Liver (tissue), 3 donors: ENCODE measurements at regions not wholly inside any gene's neighbourhood (a gene's known extent, or its start where the extent isn't known, plus 50 kb on each side); places are given as distances from the start of the nearest gene placed in this dataset.

Experiments used
- ATF3 ChIP-seq: IDR thresholded peaks from 2 replicates; pipeline ENCODE4 v1.6.1; 2016; ENCODE audit warnings: antibody characterized with exemption
- GABPA ChIP-seq, 2 donors: IDR thresholded peaks in 1 of 2; conservative IDR thresholded peaks in 1 of 2; 2 replicates each; pipeline ENCODE4 v1.6.1; 2016; ENCODE audit warnings: antibody characterized with exemption in 2 of 2, mild to moderate bottlenecking in 1 of 2, moderate library complexity in 1 of 2
- HNF4A ChIP-seq, 2 donors: conservative IDR thresholded peaks; 2 replicates each; pipeline ENCODE4 v1.6.1; 2016; ENCODE audit warnings: antibody characterized with exemption in 2 of 2, mild to moderate bottlenecking in 2 of 2
- HNF4G ChIP-seq: IDR thresholded peaks from 2 replicates; pipeline ENCODE4 v1.6.1; 2016; ENCODE audit warnings: antibody characterized with exemption
- JUND ChIP-seq, 2 donors: IDR thresholded peaks; 2 replicates each; pipeline ENCODE4 v1.6.1; 2016; ENCODE audit warnings: antibody characterized with exemption in 2 of 2
- RAD21 ChIP-seq, 2 donors: IDR thresholded peaks; 2 replicates each; pipeline ENCODE4 v1.6.1; 2016; ENCODE audit warnings: antibody characterized with exemption in 2 of 2, mild to moderate bottlenecking in 2 of 2
- RXRA ChIP-seq, 2 donors: IDR thresholded peaks; 2 replicates each; pipeline ENCODE4 v1.6.1; 2017 to 2018; ENCODE audit warnings: antibody characterized with exemption in 2 of 2, mild to moderate bottlenecking in 1 of 2
- SP1 ChIP-seq: IDR thresholded peaks from 2 replicates; pipeline ENCODE4 v1.6.1; 2018; ENCODE audit warnings: antibody characterized with exemption, mild to moderate bottlenecking
- TAF1 ChIP-seq: conservative IDR thresholded peaks from 2 replicates; pipeline ENCODE4 v1.6.1; 2016; ENCODE audit warnings: antibody characterized with exemption, mild to moderate bottlenecking
- YY1 ChIP-seq: IDR thresholded peaks from 2 replicates; pipeline ENCODE4 v1.6.1; 2016; ENCODE audit warnings: antibody characterized with exemption, mild to moderate bottlenecking
- ZBTB33 ChIP-seq: IDR thresholded peaks from 2 replicates; pipeline ENCODE4 v1.6.1; 2016; ENCODE audit warnings: antibody characterized with exemption
- TF ChIP-seq, protein P1 (sequence below): fragments of 150-350 bp; IDR thresholded peaks from 2 replicates; pipeline ENCODE4 v1.5.1; 2017; ENCODE audit warnings: improper control_type of control experiment, low read depth, low read length; ENCODE audit not compliant: missing input control
- TF ChIP-seq, protein P2 (sequence below): IDR thresholded peaks from 2 replicates; pipeline ENCODE4 v1.6.1; 2016; ENCODE audit warnings: antibody characterized with exemption, mild to moderate bottlenecking
- TF ChIP-seq, protein P3 (sequence below): IDR thresholded peaks from 2 replicates; pipeline ENCODE4 v1.6.1; 2016; ENCODE audit warnings: antibody characterized with exemption
- donor health status: healthy.
- donor health status: healthy.

DNA sequence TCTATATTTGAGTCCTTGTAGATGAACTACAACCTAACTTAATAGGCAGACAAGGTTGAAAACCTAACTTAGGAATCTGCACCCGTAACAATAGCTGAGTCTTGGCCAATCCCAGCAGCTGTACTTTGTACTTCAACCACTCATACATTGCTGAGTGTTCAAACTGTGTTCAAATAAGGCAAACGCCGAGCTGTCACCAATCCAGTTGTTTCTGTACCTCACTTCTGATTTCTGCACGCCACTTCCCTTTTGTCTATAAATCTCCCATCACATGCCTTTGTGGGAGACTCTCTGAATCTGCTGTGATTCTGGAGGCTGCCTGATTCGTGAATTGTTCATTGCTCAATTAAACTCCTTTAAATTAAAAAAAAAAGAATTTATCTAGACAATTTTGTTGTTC, 167.8 kb upstream of the TUT7 start:
- TF ChIP-seq, protein P1, sequence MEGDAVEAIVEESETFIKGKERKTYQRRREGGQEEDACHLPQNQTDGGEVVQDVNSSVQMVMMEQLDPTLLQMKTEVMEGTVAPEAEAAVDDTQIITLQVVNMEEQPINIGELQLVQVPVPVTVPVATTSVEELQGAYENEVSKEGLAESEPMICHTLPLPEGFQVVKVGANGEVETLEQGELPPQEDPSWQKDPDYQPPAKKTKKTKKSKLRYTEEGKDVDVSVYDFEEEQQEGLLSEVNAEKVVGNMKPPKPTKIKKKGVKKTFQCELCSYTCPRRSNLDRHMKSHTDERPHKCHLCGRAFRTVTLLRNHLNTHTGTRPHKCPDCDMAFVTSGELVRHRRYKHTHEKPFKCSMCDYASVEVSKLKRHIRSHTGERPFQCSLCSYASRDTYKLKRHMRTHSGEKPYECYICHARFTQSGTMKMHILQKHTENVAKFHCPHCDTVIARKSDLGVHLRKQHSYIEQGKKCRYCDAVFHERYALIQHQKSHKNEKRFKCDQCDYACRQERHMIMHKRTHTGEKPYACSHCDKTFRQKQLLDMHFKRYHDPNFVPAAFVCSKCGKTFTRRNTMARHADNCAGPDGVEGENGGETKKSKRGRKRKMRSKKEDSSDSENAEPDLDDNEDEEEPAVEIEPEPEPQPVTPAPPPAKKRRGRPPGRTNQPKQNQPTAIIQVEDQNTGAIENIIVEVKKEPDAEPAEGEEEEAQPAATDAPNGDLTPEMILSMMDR: no peak
- TF ChIP-seq, protein P2, sequence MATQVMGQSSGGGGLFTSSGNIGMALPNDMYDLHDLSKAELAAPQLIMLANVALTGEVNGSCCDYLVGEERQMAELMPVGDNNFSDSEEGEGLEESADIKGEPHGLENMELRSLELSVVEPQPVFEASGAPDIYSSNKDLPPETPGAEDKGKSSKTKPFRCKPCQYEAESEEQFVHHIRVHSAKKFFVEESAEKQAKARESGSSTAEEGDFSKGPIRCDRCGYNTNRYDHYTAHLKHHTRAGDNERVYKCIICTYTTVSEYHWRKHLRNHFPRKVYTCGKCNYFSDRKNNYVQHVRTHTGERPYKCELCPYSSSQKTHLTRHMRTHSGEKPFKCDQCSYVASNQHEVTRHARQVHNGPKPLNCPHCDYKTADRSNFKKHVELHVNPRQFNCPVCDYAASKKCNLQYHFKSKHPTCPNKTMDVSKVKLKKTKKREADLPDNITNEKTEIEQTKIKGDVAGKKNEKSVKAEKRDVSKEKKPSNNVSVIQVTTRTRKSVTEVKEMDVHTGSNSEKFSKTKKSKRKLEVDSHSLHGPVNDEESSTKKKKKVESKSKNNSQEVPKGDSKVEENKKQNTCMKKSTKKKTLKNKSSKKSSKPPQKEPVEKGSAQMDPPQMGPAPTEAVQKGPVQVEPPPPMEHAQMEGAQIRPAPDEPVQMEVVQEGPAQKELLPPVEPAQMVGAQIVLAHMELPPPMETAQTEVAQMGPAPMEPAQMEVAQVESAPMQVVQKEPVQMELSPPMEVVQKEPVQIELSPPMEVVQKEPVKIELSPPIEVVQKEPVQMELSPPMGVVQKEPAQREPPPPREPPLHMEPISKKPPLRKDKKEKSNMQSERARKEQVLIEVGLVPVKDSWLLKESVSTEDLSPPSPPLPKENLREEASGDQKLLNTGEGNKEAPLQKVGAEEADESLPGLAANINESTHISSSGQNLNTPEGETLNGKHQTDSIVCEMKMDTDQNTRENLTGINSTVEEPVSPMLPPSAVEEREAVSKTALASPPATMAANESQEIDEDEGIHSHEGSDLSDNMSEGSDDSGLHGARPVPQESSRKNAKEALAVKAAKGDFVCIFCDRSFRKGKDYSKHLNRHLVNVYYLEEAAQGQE: no peak
- TF ChIP-seq ATF3 (no peak), RAD21 (IDR thresholded peaks at IDR 0.05) (no peak), GABPA (IDR thresholded peaks at IDR 0.05 in 1 of 2, conservative IDR thresholded peaks at IDR 0.05 in 1 of 2) (no peak), SP1 (no peak), HNF4A (conservative IDR thresholded peaks at IDR 0.05) (peak; percentile 10 to 22), YY1 (no peak), JUND (IDR thresholded peaks at IDR 0.05) (no peak), TAF1 (no peak), RXRA (IDR thresholded peaks at IDR 0.05) (no peak), HNF4G (no peak), ZBTB33 (no peak)
- TF ChIP-seq, protein P3, sequence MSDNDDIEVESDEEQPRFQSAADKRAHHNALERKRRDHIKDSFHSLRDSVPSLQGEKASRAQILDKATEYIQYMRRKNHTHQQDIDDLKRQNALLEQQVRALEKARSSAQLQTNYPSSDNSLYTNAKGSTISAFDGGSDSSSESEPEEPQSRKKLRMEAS: no peak
